Bronchial epithelial cell (primary cell): ENCODE measurements at regions not wholly inside any gene's neighbourhood (a gene's known extent, or its start where the extent isn't known, plus 50 kb on each side); places are given as distances from the start of the nearest gene placed in this dataset.

Experiments
- DNase-seq: peaks from one replicate; pipeline ENCODE4 v3.0.0-alpha.2; 2010; ENCODE audit warnings: low read depth
- FAIRE-seq: peaks from 2 replicates; lab custom pipeline; 2011; peaks lifted over from hg19 to GRCh38; lab: Jason Lieb, UNC
- H3K27me3 ChIP-seq: 2 replicates; pipeline ENCODE4 v1.5.1; 2011; ENCODE audit warnings: low read length; ENCODE audit not compliant: control insufficient read depth, insufficient read depth
- H3K36me3 ChIP-seq: 2 replicates; pipeline ENCODE4 v1.5.1; 2011; ENCODE audit warnings: low read length; ENCODE audit not compliant: control insufficient read depth, insufficient read depth
- H3K4me3 ChIP-seq: 2 replicates; pipeline ENCODE4 v1.5.1; 2011; ENCODE audit warnings: mild to moderate bottlenecking, low read depth, low read length, control low read depth
- TF ChIP-seq, protein P1 (sequence below): IDR thresholded peaks from 2 replicates; pipeline ENCODE4 v1.5.1; 2011; ENCODE audit warnings: mild to moderate bottlenecking, moderate library complexity, low read length, control low read depth, inconsistent platforms; ENCODE audit not compliant: insufficient read depth, severe bottlenecking

DNA sequence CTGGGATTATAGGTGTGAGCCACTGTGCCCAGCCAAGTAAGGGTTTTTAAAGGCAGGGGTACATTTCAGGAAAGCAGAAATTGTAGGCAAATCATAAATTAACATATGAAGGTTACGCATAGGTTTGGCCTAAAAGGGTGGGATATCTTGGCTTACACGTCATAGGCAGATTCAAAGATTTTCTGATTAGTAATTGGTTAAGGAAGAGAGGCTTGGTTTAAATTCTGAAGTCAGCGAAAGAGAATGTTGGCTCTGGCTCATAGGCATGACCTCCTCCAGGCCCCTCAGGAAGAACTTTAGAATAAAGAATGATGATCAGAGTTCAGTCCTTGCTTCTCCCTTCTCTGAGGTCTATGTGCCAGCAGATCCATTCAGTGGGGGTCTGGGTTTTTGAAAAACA is 124.8 kb upstream of the RBBP6 start:
- no peaks in the 10 kb centered on the region for H3K27me3 ChIP-seq
- FAIRE-seq (no peak), DNase-seq (no peak)
- no peak overlapping the region for H3K4me3 ChIP-seq
- H3K36me3 ChIP-seq = no peaks in the 10 kb centered on the region
- TF ChIP-seq, protein P1, sequence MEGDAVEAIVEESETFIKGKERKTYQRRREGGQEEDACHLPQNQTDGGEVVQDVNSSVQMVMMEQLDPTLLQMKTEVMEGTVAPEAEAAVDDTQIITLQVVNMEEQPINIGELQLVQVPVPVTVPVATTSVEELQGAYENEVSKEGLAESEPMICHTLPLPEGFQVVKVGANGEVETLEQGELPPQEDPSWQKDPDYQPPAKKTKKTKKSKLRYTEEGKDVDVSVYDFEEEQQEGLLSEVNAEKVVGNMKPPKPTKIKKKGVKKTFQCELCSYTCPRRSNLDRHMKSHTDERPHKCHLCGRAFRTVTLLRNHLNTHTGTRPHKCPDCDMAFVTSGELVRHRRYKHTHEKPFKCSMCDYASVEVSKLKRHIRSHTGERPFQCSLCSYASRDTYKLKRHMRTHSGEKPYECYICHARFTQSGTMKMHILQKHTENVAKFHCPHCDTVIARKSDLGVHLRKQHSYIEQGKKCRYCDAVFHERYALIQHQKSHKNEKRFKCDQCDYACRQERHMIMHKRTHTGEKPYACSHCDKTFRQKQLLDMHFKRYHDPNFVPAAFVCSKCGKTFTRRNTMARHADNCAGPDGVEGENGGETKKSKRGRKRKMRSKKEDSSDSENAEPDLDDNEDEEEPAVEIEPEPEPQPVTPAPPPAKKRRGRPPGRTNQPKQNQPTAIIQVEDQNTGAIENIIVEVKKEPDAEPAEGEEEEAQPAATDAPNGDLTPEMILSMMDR = no peak

DNA sequence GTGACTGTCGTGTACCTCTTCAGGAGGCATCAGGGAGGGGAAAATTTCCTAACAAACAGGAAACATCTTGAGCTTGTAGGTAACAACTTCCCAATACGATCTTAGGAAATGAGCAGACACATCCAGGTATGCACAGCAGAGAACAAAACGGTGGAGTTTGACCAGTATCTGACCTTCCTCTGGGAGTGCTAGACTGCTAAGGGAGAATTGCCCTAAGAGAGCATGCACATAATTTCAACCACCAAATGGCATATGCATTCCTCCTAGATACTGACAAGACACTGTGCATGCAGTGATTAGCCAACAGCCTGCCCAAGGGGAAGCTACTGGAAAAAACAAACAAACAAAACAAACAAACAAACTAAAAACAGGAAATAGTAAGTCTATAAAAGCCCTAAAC is 120.6 kb upstream of the RBBP6 start:
- TF ChIP-seq, protein P1 = no peak
- Histone ChIP-seq H3K36me3 (no peaks in the 10 kb centered on the region), H3K27me3 (no peaks in the 10 kb centered on the region), H3K4me3 (no peak overlapping the region)
- DNase-seq (no peak), FAIRE-seq (no peak)

DNA sequence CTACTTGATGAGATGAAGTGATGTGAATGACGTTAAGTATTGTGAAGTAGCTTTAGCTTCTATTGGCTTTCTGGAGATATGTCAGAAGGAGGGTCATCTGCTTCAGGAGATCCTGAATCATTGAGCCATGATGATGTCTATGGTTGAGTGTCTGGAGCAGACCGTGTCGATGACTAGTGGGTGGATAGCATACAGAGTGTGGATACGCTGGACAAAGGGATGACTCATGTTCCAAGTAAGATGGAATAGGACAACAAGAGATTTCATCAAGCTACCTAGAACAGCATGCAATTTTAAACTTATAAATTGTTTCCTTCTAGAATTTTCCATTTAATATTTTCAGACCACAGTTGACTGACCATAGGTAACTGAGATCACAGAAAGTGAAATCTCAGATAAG is 116.1 kb upstream of the RBBP6 start:
- no peaks in the 10 kb centered on the region for H3K27me3 ChIP-seq
- FAIRE-seq = no peak
- no peak for DNase-seq

DNA sequence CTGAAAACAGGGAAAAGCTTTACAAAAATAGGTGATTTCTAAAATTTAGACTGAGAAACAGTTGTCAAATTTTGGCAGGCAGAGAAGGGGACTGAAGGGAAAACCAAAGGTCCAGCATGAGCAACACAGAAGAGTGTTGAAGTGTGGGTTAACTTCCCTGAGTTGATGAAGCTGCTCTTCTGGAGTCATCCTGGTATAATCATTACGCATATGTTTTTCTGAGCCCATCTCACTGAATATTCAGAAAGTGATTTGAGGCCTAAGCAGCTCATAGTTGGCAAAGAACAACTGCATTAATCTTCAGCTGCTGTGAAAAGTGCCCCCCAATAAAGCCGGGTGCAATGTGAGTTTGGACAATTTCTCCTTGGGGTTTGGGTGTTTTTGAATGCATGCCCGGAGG is 115.0 kb upstream of the RBBP6 start:
- no peak for DNase-seq
- Histone ChIP-seq H3K36me3 (no peaks in the 10 kb centered on the region), H3K4me3 (no peak overlapping the region), H3K27me3 (no peaks in the 10 kb centered on the region)
- FAIRE-seq = no peak
- TF ChIP-seq, protein P1 = no peak

More for the DNA sequence above, 116.1 kb upstream of the RBBP6 start:
- TF ChIP-seq, protein P1 = no peak
- Histone ChIP-seq H3K36me3 (no peaks in the 10 kb centered on the region), H3K4me3 (no peak overlapping the region)

DNA sequence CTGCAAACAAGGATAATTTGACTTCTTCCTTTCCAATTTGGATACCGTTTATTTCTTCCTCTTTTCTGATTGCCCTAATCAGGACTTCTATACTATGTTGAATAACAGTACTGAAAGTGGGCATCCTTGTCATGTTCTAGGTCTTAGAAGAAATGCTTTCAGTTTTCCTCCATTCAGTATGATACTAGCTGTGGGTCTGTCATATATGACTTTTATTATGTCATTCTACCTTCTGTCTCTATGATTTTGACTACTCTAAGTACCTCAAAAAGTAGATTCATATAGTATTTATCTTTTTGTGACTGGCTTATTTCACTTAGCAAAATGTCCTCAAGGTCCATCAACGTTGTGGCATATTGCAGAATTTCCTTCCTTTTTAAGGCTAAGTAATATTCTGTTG is 111.5 kb upstream of the RBBP6 start:
- H3K4me3 ChIP-seq = no peak overlapping the region
- TF ChIP-seq, protein P1 = no peak
- H3K36me3 ChIP-seq = no peaks in the 10 kb centered on the region
- DNase-seq (no peak), FAIRE-seq (no peak)
- H3K27me3 ChIP-seq = no peaks in the 10 kb centered on the region

DNA sequence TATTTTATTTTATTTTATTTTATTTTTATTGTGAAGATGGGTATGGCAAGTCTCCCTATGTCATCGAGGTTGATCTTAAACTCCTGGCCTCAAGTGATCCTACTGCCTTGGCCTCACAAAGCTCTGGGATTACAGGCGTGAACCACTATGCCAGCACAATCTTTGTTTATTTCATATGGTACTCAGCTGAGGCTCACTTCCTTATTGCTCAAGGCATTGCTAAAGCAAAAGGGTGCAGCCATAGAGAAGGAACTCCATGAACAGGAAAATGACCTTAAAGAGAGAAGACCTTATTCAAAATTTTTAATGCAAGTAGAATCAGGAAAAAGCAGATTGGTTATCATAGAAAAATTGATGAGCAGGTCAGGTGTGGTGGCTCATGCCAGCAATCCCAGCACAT is 110.6 kb upstream of the RBBP6 start:
- FAIRE-seq (no peak), DNase-seq (no peak)
- TF ChIP-seq, protein P1 = no peak
- Histone ChIP-seq H3K4me3 (no peak overlapping the region), H3K36me3 (no peaks in the 10 kb centered on the region), H3K27me3 (no peaks in the 10 kb centered on the region)
